ENCODE measurements at regions not wholly inside any gene's neighbourhood (a gene's known extent, or its start where the extent isn't known, plus 50 kb on each side); places are given as distances from the start of the nearest gene placed in this dataset.

DNA sequence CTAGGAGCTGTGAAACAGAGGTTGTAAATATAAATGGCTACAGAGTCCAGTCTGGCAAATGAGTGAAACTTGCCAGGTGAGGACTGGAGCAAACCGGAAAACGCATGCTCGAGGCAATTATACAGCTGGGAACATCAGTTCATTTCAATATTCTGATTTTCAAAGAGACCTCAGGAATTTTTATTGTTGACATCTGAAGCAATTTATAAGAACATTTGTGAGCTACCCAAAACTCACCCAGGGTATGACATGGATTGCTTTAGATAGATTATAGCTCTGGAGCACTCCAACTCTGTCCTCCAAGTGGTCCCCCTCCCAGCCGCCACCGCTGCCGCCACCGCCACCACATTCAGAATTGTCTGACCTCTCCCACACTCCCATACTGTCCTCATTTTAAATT is 84.6 kb upstream of the GRAMD2B start:
- Mint-ChIP-seq H3K4me1 (peaks cover 37% of the 10 kb centered on the region), H3K36me3 (ENCODE audit: low read depth) (no peaks in the 10 kb centered on the region), H3K9me3 (no peaks in the 10 kb centered on the region), H3K4me3 (no peak overlapping the region), H3K27ac (ENCODE audit: unreplicated experiment) (no peak overlapping the region), H3K27me3 (ENCODE audit: low read depth) (no peaks in the 10 kb centered on the region)
- no peak for DNase-seq (ENCODE audit: low read depth, low spot score)
- TF ChIP-seq, protein P1, sequence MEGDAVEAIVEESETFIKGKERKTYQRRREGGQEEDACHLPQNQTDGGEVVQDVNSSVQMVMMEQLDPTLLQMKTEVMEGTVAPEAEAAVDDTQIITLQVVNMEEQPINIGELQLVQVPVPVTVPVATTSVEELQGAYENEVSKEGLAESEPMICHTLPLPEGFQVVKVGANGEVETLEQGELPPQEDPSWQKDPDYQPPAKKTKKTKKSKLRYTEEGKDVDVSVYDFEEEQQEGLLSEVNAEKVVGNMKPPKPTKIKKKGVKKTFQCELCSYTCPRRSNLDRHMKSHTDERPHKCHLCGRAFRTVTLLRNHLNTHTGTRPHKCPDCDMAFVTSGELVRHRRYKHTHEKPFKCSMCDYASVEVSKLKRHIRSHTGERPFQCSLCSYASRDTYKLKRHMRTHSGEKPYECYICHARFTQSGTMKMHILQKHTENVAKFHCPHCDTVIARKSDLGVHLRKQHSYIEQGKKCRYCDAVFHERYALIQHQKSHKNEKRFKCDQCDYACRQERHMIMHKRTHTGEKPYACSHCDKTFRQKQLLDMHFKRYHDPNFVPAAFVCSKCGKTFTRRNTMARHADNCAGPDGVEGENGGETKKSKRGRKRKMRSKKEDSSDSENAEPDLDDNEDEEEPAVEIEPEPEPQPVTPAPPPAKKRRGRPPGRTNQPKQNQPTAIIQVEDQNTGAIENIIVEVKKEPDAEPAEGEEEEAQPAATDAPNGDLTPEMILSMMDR (conservative IDR thresholded peaks at IDR 0.05): no peak

DNA sequence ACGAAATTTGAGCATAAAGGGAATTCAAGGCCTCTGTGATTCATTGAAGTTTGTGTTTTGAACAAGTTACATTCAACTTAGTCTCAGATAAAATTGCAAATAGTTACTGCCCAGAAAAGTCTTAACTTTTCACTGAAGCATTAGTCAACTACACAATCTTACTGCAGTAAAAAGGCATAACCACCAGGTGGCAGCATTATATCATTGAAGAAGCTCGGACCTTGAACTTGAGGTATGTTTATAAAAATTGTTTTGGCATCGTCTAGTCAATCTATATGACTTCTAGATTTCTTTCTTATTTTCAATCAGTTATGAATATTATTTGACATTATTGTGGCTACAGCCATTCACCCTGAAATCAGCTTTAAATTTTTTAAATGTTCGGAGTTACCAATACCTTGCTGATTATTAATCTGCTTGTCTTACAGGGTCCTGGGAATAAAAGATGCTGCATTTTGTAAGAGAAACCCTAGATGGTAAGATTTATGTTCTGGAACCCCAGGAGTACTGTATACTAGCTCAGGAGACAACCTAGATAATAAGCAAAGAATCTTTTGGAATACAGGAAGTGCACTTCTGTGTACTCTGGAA is 83.9 kb upstream of the GRAMD2B start:
- H3K4me1 Mint-ChIP-seq: peaks cover 37% of the 10 kb centered on the region
- TF ChIP-seq, protein P1 (conservative IDR thresholded peaks at IDR 0.05): peak; percentile 95
- H3K4me3 Mint-ChIP-seq: no peak overlapping the region
- H3K27me3 Mint-ChIP-seq (ENCODE audit: low read depth): no peaks in the 10 kb centered on the region
- H3K9me3 Mint-ChIP-seq: no peaks in the 10 kb centered on the region
- DNase-seq (ENCODE audit: low read depth, low spot score): peak; percentile 47
- no peaks in the 10 kb centered on the region for H3K36me3 Mint-ChIP-seq (ENCODE audit: low read depth)
- no peak overlapping the region for H3K27ac Mint-ChIP-seq (ENCODE audit: unreplicated experiment)

DNA sequence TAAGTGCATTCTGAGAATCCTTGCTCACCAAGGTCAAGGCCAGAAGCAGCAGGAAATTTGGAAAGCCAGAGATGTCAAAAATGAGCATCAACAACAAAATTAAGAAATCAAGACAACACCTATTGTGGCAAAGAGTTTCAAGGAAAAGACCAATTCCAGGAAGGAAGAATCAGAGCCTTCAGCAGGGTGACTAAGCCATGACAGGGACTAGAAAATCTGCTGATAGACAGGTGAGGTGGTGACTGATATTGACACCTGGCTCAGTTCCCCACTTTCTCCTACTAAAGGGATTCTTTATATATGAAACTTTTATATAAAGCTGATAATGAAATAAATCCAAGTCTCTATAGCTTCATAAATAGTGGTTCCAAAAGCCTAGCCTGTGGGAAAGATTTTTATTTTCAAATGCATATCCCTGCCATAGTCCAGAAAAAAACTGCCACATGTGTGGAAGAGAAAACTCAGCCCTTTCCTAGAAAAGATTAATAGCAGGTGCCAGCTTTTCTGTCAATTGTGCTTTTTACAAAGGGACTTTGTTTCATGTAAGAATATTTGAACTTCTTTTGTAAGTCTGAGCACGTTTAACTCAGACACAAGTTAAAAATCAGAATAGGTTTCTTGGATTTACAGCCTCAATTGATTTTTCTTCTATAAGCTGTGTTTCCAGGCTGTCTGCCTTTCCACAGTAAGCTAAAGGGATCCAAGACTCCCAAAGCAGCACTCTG is 81.1 kb upstream of the GRAMD2B start:
- H3K9me3 Mint-ChIP-seq: no peaks in the 10 kb centered on the region
- peaks cover 22% of the 10 kb centered on the region for H3K4me1 Mint-ChIP-seq
- H3K27me3 Mint-ChIP-seq (ENCODE audit: low read depth): no peaks in the 10 kb centered on the region
- no peak overlapping the region for H3K4me3 Mint-ChIP-seq
- DNase-seq (ENCODE audit: low read depth, low spot score): no peak
- H3K27ac Mint-ChIP-seq (ENCODE audit: unreplicated experiment): no peak overlapping the region
- TF ChIP-seq, protein P1 (conservative IDR thresholded peaks at IDR 0.05): no peak
- H3K36me3 Mint-ChIP-seq (ENCODE audit: low read depth): no peaks in the 10 kb centered on the region

DNA sequence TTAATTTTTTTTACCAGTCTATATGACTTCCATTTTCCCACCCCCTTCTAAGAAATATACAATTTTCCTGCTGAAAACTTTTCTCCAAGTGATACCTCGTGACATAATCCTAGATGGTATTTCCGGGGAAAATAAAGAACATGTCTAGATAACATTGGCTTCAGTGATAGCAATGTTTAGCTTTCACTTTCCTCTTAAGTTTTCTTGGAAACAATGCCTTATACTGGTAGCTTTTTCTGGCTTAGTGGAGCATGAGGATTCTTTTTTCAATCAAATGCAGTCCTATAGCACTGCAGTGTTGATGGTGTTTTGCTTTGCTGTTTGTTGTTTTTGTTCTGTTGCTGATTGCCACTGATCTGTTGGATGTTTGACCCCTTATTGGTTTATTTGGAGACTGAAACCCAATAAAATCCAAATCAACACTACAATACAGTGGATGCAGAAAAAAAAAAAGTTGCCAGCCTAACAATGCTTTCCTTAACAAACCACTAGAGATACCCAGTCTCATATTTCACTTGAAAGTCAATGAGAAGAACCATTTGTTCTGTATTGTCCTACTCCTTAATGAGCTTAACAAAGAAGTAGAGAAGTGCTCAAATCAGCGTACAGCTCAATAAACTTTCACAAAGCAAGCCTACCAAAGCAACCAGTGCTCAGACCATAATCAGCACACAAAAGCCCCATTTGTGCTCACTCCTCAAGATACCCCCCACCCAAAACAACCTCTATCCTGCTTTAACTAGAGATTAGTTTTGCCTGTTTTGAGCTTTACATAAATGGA is 74.2 kb upstream of the GRAMD2B start:
- Mint-ChIP-seq H3K4me3 (peak overlapping the region; percentile 45), H3K27me3 (ENCODE audit: low read depth) (no peaks in the 10 kb centered on the region), H3K4me1 (peaks cover 59% of the 10 kb centered on the region), H3K9me3 (peaks cover 3% of the 10 kb centered on the region), H3K36me3 (ENCODE audit: low read depth) (no peaks in the 10 kb centered on the region), H3K27ac (ENCODE audit: unreplicated experiment) (peak overlapping the region; percentile 71)
- DNase-seq (ENCODE audit: low read depth, low spot score): no peak
- TF ChIP-seq, protein P1 (conservative IDR thresholded peaks at IDR 0.05): no peak

DNA sequence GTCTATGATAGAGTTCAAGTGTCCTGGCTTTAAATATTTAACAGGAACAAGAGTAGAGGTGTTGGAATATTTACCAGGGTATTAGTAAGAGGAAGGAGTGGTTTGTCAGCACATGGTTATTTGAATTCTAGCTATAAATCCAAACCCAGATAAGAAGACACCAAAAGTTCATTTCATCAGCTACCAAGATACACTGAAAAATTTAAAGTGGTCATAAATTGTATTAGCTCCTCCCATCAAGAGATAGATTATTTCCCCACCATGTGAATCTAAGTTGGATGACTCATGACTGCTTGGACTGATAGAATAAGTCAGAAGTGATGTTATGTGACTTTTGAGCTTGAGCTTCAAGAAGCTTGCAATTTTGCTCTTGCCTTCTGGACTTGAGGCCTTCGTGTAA is 72.1 kb upstream of the GRAMD2B start:
- Mint-ChIP-seq H3K27ac (ENCODE audit: unreplicated experiment) (peak overlapping the region; percentile 37), H3K4me1 (peaks cover 59% of the 10 kb centered on the region), H3K27me3 (ENCODE audit: low read depth) (no peaks in the 10 kb centered on the region), H3K36me3 (ENCODE audit: low read depth) (no peaks in the 10 kb centered on the region), H3K4me3 (no peak overlapping the region), H3K9me3 (peaks cover 3% of the 10 kb centered on the region)
- DNase-seq (ENCODE audit: low read depth, low spot score): no peak
- TF ChIP-seq, protein P1 (conservative IDR thresholded peaks at IDR 0.05): no peak

All from neural crest cell (in vitro differentiated cells).